Globus pallidus (tissue), 1 donor: ENCODE measurements at regions not wholly inside any gene's neighbourhood (a gene's known extent, or its start where the extent isn't known, plus 50 kb on each side); places are given as distances from the start of the nearest gene placed in this dataset.
"Not testable (repeated sequence)": the region's sequence is repeated elsewhere in the genome, so short reads cannot be mapped to it uniquely, and the experiment has no call there.

Experiments used
- DNase-seq: peaks from one replicate; pipeline ENCODE4 v3.0.0-alpha.2; 2015; ENCODE audit warnings: low spot score

DNA sequence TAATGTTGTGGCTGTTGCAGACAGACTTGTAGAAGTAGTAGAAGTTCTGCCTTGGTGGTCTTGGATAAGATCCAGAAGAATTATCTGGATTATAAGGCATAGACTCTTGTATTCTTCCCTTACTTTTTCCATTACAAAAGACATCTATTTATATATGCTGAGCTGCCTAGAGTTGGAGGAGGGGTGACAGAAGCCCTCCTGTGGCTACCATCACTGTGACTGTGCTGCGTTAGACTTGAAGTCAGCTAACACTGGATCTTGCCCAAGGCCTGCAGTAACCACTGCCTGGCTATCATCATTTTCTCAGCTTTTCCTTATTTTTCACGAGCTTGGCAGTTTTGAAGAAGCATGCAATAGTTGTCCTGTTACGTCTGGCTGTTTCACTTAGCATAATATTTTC, 684.8 kb upstream of the BCHE start:
- no peak for DNase-seq

DNA sequence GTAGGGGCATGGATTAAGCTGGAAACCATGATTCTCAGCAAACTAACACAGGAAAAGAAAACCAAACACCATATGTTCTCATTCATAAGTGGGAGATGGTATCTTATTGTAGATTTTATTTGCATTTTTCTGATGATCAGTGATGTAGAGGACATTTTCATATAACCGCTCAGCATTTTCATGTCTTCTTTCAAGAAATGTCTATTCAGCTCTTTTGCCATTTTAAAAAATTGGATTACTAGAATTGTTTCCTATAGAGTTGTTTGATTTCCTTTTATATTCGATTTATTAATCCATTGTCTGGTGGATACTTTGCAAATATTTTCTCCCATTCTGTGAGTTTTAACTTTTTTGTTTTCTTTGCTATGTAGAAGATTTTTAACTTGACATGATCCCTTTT, 682.2 kb upstream of the BCHE start:
- DNase-seq, result no peak

DNA sequence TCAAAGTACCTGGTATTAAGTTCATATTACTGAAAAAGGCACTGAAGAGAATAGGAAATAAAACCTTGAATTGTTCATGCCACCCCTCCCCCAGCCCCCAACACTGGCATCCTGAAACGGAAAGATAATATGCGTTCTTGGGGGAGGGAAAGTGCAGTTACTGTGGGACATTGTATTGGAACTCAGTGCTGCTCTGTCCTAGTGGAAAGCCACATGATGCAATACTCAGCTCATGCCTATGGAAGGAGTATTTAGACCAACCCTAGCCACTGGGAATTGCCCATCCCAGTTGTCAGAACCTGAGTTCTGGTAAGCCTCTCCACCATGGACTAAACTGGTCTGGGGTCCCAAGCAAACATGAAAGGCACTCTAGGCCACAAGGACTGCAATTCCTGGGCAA, 680.8 kb upstream of the BCHE start:
- no peak for DNase-seq

DNA sequence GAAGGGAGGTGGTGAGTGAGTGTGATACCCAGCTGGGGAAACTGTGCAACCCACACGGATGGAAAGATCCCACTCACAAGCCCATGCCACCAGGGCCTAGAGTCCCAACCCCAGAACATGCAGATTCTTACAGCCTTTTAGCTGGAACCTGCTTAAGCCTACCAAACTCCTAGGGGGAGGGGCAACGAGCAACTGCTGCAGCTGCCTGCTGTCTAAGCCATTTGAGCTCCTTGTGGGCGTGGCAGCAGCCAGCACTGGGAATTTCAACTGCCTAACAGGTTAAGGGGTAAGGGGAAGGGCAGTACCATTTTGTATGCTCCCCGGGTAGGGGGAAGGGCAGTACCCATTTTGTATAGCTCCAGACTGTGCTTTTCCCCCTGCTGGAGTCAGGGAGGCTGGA, 673.2 kb upstream of the BCHE start:
- no peak for DNase-seq

DNA sequence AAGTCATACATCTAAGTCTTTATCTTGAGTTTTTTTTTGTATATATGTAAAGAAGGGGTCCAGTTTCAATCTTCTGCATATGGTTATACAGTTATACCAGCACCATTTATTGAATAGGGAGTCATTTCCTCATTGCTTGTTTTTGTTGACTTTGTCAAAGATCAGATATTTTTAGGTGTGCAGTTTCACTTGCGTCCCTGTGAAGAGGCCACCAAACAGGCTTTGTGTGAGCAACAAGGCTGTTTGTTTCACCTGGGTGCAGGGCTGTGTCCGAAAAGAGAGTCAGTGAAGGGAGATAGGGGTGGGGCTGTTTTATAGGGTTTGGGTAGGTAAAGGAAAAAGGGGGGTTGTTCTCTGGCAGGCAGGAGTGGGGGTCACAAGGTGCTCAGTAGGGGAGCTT, 663.2 kb upstream of the BCHE start:
- DNase-seq, result not testable (repeated sequence)

DNA sequence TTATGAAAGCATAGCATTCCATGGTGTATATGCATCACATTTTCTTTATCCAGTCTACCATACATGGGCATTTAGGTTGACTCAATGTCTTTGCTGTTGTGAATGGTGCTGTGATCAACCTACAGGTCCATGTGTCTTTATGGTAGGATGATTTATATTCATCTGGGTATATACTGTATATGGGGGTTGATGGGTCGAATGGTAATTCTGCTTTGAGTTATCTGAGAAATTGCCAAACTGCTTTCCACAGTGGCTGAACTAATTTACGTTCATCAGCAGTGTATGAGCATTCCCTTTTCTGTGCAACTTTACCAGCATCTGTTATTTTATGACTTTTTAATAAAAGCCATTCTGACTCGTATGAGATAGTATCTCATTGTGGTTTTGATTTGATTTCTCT, 662.4 kb upstream of the BCHE start:
- no peak for DNase-seq

DNA sequence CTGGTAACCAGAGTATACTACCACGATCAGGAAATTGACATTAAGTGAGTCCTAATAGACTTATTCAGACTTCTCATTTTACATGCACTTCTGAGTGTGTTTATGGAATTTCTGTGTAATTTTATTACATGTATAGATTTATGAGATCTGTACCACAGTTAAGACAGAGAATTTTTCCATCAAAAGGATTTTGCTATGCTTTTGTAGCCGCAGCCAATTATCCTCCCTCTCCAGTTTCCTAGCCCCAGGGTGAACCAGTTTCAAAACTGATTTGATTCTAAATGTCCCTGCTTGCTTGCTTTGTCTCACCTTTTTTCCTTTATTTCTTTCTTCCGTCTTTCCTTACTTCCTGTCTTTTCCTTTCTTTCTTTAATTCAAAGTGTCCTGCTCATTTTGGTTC, 661.2 kb upstream of the BCHE start:
- no peak for DNase-seq

DNA sequence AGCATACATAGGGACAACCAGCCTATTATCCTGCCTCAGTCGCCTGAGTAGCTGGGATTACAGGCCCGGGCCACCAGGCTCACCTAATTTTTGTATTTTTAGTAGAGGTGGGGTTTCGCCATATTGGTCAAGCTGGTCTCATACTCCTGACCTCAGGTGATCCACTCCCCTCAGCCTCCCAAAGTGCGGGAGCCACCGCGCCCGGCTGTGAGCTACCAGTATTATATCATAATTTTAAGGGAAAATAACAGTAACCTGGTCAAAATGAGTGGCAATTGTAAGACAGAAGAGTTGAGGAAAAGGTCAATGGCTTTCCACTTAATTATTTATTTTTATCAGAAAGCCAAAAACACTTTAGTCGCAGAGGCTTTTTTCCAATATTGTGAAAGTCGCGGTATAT, 652.6 kb upstream of the BCHE start:
- no peak for DNase-seq

DNA sequence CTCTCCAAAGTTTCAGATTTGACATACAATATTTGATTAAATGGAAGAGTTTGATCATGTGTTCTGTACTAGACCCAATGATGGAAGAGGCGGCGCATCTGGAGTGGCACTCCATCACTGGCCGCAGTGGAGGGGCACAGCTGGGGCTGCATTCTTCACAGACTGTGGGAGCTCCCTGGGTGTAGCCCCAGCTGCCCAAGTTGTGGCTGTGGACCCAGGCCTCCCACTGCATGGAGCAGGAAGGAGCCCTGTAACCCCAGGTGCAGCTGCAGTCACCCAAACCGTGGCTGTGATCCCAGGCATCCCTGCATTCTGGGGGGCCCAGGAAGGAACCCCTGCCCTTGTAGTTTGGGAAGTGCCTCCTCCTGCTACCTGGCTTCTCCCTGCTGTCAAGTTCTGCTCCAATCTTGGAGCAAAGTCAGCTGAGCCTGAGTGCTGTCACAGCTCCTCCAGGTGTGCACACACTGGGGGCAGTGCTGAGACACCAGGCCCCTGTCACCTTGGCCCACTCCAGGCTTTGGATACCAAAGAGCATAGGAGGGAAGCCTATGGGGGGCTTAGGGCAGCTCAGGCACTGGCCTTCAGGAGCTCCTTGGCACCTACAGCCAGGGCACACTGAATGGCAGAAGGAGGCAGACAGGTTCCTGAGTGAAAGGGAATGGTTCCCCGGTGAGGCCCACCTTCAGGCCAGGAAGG, 651.9 kb upstream of the BCHE start:
- DNase-seq, result no peak

DNA sequence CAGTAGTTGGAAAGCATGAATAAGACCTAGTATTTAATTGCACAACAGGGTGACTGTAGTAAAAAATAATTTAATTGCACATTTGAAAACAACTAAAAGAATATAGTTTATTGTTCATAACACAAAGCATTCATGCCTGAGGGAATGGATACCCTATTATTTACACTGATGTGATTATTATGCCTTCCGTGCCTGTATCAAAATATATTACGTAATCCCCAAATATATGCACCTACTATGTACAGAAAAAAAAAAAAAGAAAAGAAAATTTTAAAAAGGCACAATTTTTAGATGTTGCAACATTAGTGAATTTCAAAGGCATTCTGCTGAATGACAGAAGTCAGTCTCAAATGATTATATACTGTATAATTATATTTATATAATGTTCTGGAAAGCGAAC, 647.2 kb upstream of the BCHE start:
- no peak for DNase-seq

DNA sequence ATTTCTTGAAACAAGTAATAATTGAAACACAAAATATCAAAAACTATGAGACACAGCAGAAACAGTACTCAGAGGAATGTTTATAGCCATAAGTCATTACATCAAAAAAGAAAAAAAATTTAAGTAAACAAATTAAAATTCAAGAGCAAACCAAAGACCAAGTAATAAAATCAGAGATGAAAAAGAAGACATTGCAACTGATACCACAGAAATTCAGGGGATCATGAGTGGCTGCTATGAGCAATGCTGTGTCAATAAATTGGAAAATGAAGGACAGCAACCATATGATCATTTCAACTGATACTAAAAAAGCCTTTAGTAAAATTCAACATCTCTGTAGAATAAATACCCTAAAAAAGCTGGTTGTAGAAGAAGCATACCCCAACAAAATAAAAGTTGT, 644.1 kb upstream of the BCHE start:
- no peak for DNase-seq

DNA sequence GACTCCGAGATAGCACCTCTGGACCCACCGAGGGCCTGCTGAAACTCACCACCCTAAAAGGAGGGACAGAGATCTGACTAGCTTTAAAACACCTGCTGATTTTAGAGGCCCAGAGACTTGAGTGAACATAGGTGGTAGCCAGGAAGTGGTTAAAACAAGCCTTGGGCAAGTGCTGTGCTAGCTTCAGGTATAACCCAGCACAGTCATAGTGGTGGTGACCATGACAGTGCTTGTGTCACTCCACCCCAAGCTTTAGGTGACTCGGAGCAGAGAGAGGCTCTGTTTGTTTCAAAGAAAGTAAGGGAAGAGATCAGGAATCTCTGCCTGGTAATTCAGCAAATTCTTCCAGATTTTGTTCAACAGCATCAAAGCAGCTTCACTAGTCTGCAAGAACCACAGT, 641.1 kb upstream of the BCHE start:
- DNase-seq, result no peak

DNA sequence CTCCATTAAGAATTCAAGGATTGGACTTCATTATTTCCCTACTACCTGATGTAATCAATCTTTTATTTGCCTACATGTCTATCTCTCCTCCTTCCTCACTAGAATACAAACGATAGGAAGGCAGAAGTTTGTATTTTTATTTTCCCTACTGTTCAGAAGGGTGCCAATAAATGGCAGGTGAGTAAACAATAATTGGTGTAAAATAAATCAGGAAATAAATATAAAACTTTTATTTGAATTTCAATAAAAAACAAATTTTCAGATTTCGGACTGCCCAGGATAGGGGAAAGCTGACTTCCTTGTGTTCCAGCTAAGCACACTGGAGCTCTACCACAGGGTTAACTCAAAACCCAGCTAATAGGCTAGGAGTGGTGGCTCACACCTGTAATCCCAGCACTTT, 636.3 kb upstream of the BCHE start:
- DNase-seq, result no peak

DNA sequence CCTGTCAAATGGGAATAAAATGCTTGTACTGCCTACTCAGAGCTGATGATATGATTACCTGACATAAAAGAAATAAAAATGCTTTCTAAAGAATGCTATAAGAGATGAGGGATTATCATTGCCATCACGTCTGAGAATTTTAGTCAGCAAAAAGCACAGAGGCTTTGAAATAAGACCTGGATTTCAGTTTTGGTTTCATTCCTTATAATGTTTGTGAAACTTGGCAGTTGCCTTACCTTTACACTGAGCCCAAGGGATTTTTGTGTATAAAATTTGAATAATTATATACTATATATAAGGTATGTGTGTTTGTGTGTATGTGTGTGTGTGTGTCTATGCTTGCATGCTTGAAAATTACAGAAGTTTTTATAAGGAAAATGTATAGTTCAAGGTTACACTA, 634.8 kb upstream of the BCHE start:
- DNase-seq, result no peak

DNA sequence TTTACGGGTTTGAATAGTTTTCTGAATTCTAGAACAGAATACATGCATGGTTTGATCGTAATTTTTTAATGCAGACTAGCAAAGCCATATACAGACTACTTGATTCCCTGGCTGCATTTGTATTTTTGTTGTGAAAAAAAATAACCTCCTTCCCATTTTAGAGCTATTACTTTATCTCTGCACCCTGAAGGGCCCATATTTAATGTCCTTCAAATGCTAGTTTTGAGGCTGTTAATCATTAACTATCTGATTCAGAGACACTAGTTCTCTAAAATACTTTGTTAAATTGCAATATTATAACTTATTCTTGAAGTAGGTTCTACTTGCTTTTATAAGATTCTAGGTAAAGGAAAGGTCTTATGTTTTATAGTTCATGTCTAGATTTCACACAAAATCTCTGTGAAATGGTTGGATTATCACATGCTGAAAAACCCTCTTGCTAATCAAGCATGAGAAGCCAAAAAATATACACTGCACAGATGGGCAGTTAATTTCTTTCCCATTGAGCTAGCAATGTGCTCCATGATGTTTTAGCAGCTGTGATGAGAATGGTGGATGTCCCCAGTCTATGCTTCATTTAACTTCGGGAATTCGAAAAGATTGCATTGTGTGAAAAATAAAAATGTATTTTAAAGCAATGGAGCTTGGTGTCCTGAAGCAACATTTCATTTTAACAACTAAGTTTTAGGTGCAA, 634.0 kb upstream of the BCHE start:
- DNase-seq, result no peak

DNA sequence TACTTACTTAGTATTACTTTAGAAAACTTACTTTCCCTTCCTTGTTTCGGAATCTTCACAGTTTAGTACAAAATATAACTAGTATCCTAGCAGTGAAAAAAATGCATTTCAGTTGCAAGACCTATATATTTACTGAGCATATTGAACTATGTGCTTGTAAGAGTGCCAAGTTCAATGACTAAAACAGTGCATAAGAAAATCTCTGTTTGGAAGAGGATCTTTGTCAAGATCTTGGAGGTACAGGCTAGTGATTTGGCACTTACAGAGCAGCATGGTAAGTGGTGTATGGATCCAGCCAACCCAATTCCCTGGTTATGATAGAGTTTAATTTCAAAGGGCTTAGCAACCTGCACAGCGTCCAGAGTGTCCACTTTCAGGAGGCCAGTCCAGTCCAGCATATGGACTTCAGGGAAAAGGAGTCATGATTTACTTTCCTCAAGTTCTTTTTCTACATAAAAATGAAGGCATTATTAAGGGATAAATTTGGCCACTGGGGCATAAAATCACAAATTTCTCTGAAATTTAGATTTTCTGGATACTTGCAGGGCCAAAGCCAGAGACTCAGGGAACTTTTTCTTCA, 625.8 kb upstream of the BCHE start:
- no peak for DNase-seq

DNA sequence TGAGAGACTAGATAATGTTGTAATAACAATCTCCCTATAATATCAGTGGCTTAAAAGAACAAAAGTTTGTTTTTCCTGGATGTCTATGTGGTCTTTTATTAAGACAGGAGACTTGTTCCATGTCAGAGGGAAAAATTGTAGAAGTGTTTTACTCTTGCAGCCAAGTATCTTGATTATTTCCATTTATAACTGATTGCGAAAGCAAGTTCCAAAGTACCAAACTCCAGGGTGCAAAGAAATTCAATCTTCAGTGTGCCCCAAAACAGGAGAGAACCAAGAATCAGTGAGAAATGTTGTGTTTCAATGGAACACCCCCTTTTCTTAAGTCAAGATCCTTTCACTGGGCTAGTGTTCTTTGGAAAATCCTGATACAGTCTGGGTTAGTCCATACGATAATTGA, 624.4 kb upstream of the BCHE start:
- no peak for DNase-seq

DNA sequence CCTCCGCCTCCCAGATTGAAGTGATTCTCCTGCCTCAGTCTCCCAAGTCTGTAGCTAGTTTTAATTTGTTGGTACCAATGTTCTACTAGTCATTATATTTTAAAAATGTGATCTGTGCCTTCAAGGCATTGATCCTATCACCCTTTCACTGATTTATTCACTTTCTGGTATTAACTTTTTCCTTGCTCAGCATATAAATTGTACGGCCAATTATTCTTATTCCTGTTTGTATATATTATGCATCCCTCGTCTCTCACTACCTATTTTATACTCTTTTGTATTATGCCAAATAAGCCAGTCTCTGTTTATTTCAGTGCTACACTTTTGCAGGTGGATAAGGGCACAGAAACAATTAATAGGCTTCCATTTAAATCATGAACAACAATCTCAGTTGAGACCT, 620.2 kb upstream of the BCHE start:
- DNase-seq, result no peak

DNA sequence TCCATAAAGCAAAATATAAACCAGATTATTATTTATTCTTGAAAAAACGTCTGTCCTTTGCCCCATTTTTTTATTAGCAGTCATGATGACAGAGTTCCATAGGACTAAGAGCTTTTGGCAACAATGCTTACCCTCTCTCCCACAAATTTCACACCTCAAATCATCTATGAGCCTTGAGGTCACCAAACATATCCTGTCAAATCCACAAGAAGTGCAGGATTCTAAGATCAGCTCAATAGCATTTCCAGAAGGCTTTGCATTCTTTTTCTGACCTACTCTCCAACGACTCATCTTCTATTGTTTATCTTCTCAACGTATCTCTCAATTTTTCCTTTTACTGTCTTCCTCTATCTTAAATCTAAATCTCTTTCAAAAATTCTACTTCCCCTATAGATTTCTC, 619.1 kb upstream of the BCHE start:
- no peak for DNase-seq

DNA sequence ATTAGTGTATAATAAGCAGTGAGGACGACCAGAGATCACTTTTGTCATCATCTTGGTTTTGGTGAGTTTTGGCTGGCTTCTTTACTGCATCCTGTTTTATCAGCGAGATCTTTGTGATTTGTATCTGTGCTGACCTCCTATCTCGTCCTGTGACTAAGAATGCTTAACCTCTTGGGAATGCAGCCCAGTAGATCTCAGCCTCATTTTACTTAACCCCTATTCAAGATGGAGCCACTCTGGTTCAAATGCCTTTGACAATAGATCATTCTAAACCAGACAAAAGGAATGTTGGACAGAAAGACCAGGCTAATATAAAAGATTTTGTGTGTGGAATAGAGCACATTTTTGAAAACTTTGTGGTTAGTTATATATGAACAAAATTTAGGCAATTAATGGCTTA, 618.5 kb upstream of the BCHE start:
- DNase-seq, result no peak

DNA sequence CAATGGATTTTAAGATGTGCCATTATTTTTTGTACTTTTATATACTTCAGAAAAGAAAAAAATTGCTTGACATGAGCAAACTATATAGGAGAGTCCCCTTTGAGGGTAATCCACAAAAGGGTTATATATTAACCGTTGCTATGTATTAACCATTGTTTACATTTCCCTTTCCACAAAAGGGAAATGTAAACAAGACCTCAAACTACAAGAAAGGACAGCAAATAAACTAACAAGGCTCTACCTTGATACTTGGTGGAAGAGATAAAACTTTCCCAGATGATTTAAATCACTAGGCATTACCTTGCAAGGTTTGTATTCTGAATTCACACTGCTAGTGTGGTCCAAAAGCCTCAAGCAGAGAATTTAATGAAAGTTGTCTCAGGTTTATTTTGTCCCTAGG, 616.3 kb upstream of the BCHE start:
- no peak for DNase-seq

DNA sequence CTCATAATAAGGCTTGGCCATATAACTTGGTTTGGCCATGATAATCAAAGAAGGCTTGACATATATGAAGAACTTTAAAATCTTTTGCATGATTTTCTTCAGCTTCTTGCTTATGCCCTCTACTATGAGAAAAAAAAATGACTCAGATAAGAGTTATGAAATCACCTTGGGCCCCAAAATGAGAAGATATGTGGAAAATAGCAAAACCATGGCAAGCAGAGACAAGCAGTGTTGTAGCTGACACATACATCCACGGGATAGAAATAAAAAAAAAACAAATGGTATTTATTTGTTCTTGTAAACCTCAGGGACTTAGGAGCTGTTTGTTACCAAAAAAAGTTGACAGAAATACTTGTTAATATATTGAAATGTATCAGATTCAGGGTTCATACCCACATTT, 614.8 kb upstream of the BCHE start:
- no peak for DNase-seq

DNA sequence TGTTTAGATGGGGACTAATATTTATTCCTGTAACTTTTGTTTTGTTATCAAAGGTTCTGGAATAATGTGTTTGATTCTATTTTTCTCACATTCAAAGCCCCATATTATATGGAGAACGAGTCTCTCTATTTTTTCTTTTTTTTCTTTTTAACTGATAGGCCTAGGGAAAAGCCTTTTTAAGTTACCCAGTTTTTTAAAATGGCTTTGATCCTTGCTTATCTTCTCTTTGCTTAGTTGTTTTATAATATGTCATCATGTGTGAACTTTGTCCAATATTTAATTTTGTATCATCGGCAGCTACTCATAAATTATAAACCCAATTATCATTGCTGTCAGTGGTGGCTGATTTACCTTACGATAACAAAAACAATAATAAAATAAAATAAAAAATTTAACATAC, 610.3 kb upstream of the BCHE start:
- DNase-seq, result no peak

DNA sequence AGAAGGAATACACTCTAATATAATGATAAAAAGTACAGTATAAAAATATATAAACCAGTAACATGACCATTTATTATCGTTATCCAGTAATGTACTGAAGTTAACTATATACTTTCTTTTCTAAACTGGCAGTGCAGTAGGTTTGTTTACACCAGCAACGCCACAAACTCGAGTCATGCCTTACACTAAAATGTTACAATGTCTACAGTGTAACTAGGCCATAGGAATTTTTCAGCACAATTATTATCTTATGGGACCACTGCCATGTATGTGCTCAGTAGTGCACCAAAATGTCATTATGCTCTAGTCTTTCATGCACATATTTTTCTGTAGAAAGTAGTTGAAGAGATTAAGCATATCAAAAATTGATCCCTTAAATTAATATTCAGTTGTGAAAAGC, 609.8 kb upstream of the BCHE start:
- DNase-seq, result no peak
